ENCODE measurements at regions not wholly inside any gene's neighbourhood (a gene's known extent, or its start where the extent isn't known, plus 50 kb on each side); places are given as distances from the start of the nearest gene placed in this dataset.

GRCh38 chr6:14873781-14874441 is 372.0 kb upstream of the JARID2 start:
- no TSS peak for BruUV-seq (replicated peaks)
- no peaks in the 10 kb centered on the region for H3K9me2 ChIP-seq (ENCODE audit: insufficient read depth)
- H4K20me1 ChIP-seq (ENCODE audit: insufficient read depth), result no peaks in the 10 kb centered on the region
- DNase-seq (ENCODE audit: low read depth, low spot score), result no peak
- H2AFZ ChIP-seq (ENCODE audit: low read depth, low read length, poor library complexity, severe bottlenecking), result no peak overlapping the region
- no peak overlapping the region for H3K4me2 ChIP-seq (ENCODE audit: low read length)
- intact Hi-C loops (cut with micrococcal nuclease), result no loop called here
- ChIA-PET POLR2A (no interaction called here), CTCF (no interaction called here), RAD21 (ENCODE audit: low non-redundant PET in 1 of 2, low total read pairs in 2 of 2, uncharacterized antibody in 2 of 2, unreplicated experiment in 2 of 2) (interaction anchor here in 1 of 2 experiments (0.7 kb wide), 1 partner anchor 48 kb away, joined by 3 read pairs; no protein-coding TSS in a partner anchor)
- no peak for ATAC-seq
- H3K9me3 ChIP-seq (ENCODE audit: control insufficient read depth in 1 of 2, insufficient read depth in 1 of 2, low read depth in 1 of 2, low read length in 2 of 2), result no peaks in the 10 kb centered on the region
- no peak overlapping the region for H3K27ac ChIP-seq (ENCODE audit: low read depth, low read length)
- TF ChIP-seq TCF7L2 (IDR thresholded peaks at IDR 0.05; ENCODE audit: borderline replicate concordance, extremely low read depth, insufficient read depth, insufficient read length), result no peak
- TF ChIP-seq EZH2 (IDR thresholded peaks at IDR 0.05), result no peak
- no peak for TF ChIP-seq EZH2phosphoT487 (IDR thresholded peaks at IDR 0.05; ENCODE audit: borderline replicate concordance)
- TF ChIP-seq POLR2A (IDR thresholded peaks at IDR 0.05; ENCODE audit: borderline replicate concordance, extremely low read depth, insufficient read depth, insufficient read length), result no peak
- TF ChIP-seq ELF1 (IDR thresholded peaks at IDR 0.05; ENCODE audit: borderline replicate concordance, low read depth), result no peak
- no peak for TF ChIP-seq FOSL1 (IDR thresholded peaks at IDR 0.05; ENCODE audit: low read depth)
- no peak for TF ChIP-seq SRF (IDR thresholded peaks at IDR 0.05; ENCODE audit: low read depth)
- no peak for TF ChIP-seq CBX3 (IDR thresholded peaks at IDR 0.05; ENCODE audit: low read depth)
- TF ChIP-seq CEBPB (IDR thresholded peaks at IDR 0.05; ENCODE audit: low read depth), result no peak
- TF ChIP-seq POLR2AphosphoS5 (IDR thresholded peaks at IDR 0.05; ENCODE audit: low read depth, low read length), result no peak
- no peak for TF ChIP-seq ATF3 (IDR thresholded peaks at IDR 0.05)
- TF ChIP-seq RAD21 (IDR thresholded peaks at IDR 0.05; ENCODE audit: low read depth), result no peak
- no peak for TF ChIP-seq SIN3A (IDR thresholded peaks at IDR 0.05; ENCODE audit: low read depth)
- peaks cover 0 to 10% of the 10 kb centered on the region in 2 experiments; a peak in 2 of 4 replicates for H3K4me1 ChIP-seq (ENCODE audit: control insufficient read depth in 1 of 2, insufficient read depth in 2 of 2, low read length in 2 of 2)
- no peaks in the 10 kb centered on the region for H3K27me3 ChIP-seq (ENCODE audit: insufficient read depth, low read length)
- no peaks in the 10 kb centered on the region for H3K79me2 ChIP-seq (ENCODE audit: insufficient read depth, low read length)
- H3K9ac ChIP-seq (ENCODE audit: low read length), result no peak overlapping the region
- H3K36me3 ChIP-seq (ENCODE audit: control insufficient read depth in 1 of 2, insufficient read depth in 2 of 2, low read length in 2 of 2), result no peaks in the 10 kb centered on the region
- no peak overlapping the region for H3K4me3 ChIP-seq (replicated peaks in 1 of 2; ENCODE audit: low read depth in 1 of 2, low read length in 2 of 2)

Data from HCT116 (cell line).